ENCODE measurements at regions not wholly inside any gene's neighbourhood (a gene's known extent, or its start where the extent isn't known, plus 50 kb on each side); places are given as distances from the start of the nearest gene placed in this dataset.

DNA sequence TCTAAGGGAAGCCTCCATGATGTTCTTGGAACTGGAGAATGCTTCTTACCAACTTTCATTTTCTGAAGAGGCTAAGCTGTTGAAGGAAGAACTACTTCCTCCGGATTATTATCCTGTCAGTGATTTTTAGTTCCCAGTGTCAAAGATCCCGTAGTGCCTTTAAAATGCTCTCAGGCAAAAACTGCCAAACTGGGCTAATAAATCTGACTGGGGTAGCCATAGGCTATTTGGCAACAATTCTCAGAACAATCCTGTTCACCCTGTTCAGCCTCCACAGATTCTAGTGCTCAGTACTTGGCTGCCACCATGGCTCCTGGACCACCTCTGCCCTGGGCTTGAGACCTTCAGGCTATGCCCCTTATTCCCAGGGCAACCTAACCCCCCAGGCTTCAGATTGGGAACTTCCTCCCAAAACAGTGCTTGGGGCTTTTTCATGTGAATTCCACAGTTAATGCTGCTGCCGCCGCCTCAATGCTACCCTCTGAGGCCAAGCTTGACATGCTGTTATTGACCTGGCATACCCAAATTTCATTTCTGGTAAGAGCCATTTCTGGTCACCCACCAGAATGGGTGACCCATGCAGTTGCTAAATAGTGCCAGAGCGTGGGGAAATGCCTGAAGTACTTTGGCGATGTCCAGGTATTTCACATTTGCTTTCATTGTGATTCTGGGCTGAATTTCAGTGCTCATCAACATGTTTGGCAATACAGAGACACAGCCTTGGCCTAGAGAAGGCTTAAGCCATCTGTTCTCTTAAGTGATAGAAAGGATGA is 110.0 kb upstream of the ARHGAP5 start:
- Histone ChIP-seq H3K4me3 (ENCODE audit: low read length) (no peak overlapping the region), H3K27me3 (ENCODE audit: control insufficient read depth, insufficient read depth, low read length) (no peaks in the 10 kb centered on the region), H3K27ac (ENCODE audit: low read length) (no peak overlapping the region), H3K9me3 (ENCODE audit: control insufficient read depth, insufficient read depth, low read length) (no peaks in the 10 kb centered on the region), H3K36me3 (ENCODE audit: control insufficient read depth, insufficient read depth, low read length) (no peaks in the 10 kb centered on the region), H3K4me1 (ENCODE audit: control insufficient read depth, insufficient read depth, low read length) (peaks cover 10% of the 10 kb centered on the region)
- intact Hi-C loops (cut with micrococcal nuclease): no loop called here
- H3K27ac Mint-ChIP-seq: no peak overlapping the region
- TF ChIP-seq, protein P1, sequence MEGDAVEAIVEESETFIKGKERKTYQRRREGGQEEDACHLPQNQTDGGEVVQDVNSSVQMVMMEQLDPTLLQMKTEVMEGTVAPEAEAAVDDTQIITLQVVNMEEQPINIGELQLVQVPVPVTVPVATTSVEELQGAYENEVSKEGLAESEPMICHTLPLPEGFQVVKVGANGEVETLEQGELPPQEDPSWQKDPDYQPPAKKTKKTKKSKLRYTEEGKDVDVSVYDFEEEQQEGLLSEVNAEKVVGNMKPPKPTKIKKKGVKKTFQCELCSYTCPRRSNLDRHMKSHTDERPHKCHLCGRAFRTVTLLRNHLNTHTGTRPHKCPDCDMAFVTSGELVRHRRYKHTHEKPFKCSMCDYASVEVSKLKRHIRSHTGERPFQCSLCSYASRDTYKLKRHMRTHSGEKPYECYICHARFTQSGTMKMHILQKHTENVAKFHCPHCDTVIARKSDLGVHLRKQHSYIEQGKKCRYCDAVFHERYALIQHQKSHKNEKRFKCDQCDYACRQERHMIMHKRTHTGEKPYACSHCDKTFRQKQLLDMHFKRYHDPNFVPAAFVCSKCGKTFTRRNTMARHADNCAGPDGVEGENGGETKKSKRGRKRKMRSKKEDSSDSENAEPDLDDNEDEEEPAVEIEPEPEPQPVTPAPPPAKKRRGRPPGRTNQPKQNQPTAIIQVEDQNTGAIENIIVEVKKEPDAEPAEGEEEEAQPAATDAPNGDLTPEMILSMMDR (IDR thresholded peaks at IDR 0.05): no peak
- ATAC-seq (no peak), DNase-seq (no peak)
- 91% methylated on average over 6 of the region's 6 CpGs for WGBS (ENCODE audit: insufficient coverage)
- no peaks in the 10 kb centered on the region for H3K36me3 Mint-ChIP-seq
- no peaks in the 10 kb centered on the region for H3K9me3 Mint-ChIP-seq
- no peak overlapping the region for H3K4me3 Mint-ChIP-seq
- H3K27me3 Mint-ChIP-seq (ENCODE audit: low read depth in 2 of 2): no peaks in the 10 kb centered on the region
- peaks cover 0 to 4% of the 10 kb centered on the region in 2 donors for H3K4me1 Mint-ChIP-seq

DNA sequence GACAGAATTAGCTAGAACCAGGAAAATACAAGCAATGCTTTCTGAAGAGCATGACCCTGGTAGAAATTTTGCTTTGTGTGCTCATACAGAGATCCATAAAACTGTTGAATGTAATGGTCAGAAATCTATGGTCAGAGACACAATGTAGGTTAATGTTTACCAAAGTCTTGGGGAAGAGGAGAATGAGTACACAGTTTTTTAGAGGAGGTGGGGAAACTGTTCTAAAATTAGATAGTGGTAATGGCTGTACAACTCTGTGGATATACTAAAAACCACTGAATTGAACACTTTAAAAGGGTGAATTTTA is 109.5 kb upstream of the ARHGAP5 start:
- H3K27ac ChIP-seq (ENCODE audit: low read length): no peak overlapping the region
- H3K4me1 ChIP-seq (ENCODE audit: control insufficient read depth, insufficient read depth, low read length): peaks cover 10% of the 10 kb centered on the region
- ATAC-seq (no peak), DNase-seq (no peak)
- Mint-ChIP-seq H3K4me3 (no peak overlapping the region), H3K27me3 (ENCODE audit: low read depth in 2 of 2) (no peaks in the 10 kb centered on the region), H3K36me3 (no peaks in the 10 kb centered on the region), H3K27ac (no peak overlapping the region), H3K9me3 (no peaks in the 10 kb centered on the region), H3K4me1 (peaks cover 0 to 4% of the 10 kb centered on the region in 2 donors)
- TF ChIP-seq, protein P1 (IDR thresholded peaks at IDR 0.05): no peak
- no peak overlapping the region for H3K4me3 ChIP-seq (ENCODE audit: low read length)
- no peaks in the 10 kb centered on the region for H3K9me3 ChIP-seq (ENCODE audit: control insufficient read depth, insufficient read depth, low read length)
- intact Hi-C loops (cut with micrococcal nuclease): no loop called here
- no peaks in the 10 kb centered on the region for H3K27me3 ChIP-seq (ENCODE audit: control insufficient read depth, insufficient read depth, low read length)
- H3K36me3 ChIP-seq (ENCODE audit: control insufficient read depth, insufficient read depth, low read length): no peaks in the 10 kb centered on the region

DNA sequence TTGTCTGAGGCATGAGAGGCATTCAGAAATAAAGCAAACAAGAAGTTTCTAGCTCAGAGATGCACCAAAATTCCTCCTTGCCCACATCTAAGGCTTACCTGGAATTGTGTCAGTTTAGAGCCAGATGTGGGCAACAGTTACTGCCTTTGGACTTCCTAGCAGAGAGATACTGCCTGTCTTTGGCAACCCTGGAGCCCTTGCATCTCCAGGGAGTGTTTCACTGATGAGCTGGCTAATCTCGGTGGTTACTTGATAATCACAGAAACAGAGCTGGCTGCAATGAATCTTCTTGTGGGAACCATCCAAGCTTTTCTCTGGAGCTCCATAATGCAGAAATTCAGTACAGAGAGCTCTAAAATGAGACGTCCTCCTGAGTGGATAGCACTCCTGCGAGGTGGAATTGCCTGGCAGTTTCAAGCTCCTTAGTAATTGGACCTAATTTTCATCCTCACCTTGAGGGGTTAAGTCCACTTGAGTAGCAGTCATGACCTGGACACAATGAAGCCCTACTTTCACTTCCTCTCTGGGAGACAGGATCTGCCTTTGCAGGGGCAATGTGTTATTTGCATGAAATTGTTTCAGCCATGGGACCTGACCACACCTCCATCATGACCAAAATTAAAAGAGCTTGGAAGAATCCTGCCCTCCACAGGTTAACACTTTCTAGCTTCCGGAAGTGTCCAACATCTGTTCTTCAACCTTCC is 108.8 kb upstream of the ARHGAP5 start:
- no peak overlapping the region for H3K4me3 Mint-ChIP-seq
- no peaks in the 10 kb centered on the region for H3K27me3 Mint-ChIP-seq (ENCODE audit: low read depth in 2 of 2)
- no peak for DNase-seq
- H3K36me3 Mint-ChIP-seq: no peaks in the 10 kb centered on the region
- peaks cover 0 to 4% of the 10 kb centered on the region in 2 donors for H3K4me1 Mint-ChIP-seq
- H3K9me3 ChIP-seq (ENCODE audit: control insufficient read depth, insufficient read depth, low read length): peaks cover under 1% of the 10 kb centered on the region
- no peaks in the 10 kb centered on the region for H3K36me3 ChIP-seq (ENCODE audit: control insufficient read depth, insufficient read depth, low read length)
- ATAC-seq: no peak
- TF ChIP-seq, protein P1 (IDR thresholded peaks at IDR 0.05): no peak
- WGBS (ENCODE audit: insufficient coverage): 83% methylated on average over 4 of the region's 4 CpGs
- intact Hi-C loops (cut with micrococcal nuclease): no loop called here
- H3K27me3 ChIP-seq (ENCODE audit: control insufficient read depth, insufficient read depth, low read length): no peaks in the 10 kb centered on the region
- H3K27ac ChIP-seq (ENCODE audit: low read length): no peak overlapping the region
- no peaks in the 10 kb centered on the region for H3K9me3 Mint-ChIP-seq
- H3K27ac Mint-ChIP-seq: no peak overlapping the region
- H3K4me3 ChIP-seq (ENCODE audit: low read length): no peak overlapping the region
- H3K4me1 ChIP-seq (ENCODE audit: control insufficient read depth, insufficient read depth, low read length): peaks cover 10% of the 10 kb centered on the region
